Fibroblast of skin of right biceps (primary cell): ENCODE measurements at regions not wholly inside any gene's neighbourhood (a gene's known extent, or its start where the extent isn't known, plus 50 kb on each side); places are given as distances from the start of the nearest gene placed in this dataset.
A peak's percentile ranks its signal among the peaks of the same experiment; 100 is the strongest.
"Not testable (repeated sequence)": the region's sequence is repeated elsewhere in the genome, so short reads cannot be mapped to it uniquely, and the experiment has no call there.

Source experiments
- DNase-seq: peaks from one replicate; pipeline ENCODE4 v3.0.0-alpha.2; 2013

- peak; percentile 60 for DNase-seq
Measured at GRCh38 chr7:67484244-67484751, 487.7 kb downstream of the TYW1 start.

- no peak for DNase-seq
Measured at GRCh38 chr7:67486401-67486800, 489.8 kb downstream of the TYW1 start.

- DNase-seq, result no peak
Measured at GRCh38 chr7:67487316-67487715, 490.7 kb downstream of the TYW1 start.

- peak; percentile 23 for DNase-seq
Measured at GRCh38 chr7:67489881-67490280, 493.2 kb downstream of the TYW1 start.

- DNase-seq, result no peak
Measured at GRCh38 chr7:67493366-67493765, 496.7 kb downstream of the TYW1 start.

GRCh38 chr7:67496589-67496988 lies 500.0 kb downstream of the TYW1 start:
- DNase-seq, result no peak

- not testable (repeated sequence) for DNase-seq
Measured at GRCh38 chr7:67497914-67498313, 501.3 kb downstream of the TYW1 start.

GRCh38 chr7:67502929-67503328 lies 506.3 kb downstream of the TYW1 start:
- DNase-seq, result no peak

GRCh38 chr7:67505449-67505848 lies 508.8 kb downstream of the TYW1 start:
- peak; percentile 68 for DNase-seq

- DNase-seq, result no peak
Measured at GRCh38 chr7:67512481-67512880, 515.8 kb downstream of the TYW1 start.

GRCh38 chr7:67518580-67518979 lies 521.9 kb downstream of the TYW1 start:
- DNase-seq, result no peak

- DNase-seq, result no peak
Measured at GRCh38 chr7:67519171-67519570, 522.5 kb downstream of the TYW1 start.

GRCh38 chr7:67522504-67522903 lies 525.9 kb downstream of the TYW1 start:
- no peak for DNase-seq

- no peak for DNase-seq
Measured at GRCh38 chr7:67523713-67524112, 527.1 kb downstream of the TYW1 start.

- no peak for DNase-seq
Measured at GRCh38 chr7:67525588-67525987, 529.0 kb downstream of the TYW1 start.

GRCh38 chr7:67535241-67535989 lies 538.8 kb downstream of the TYW1 start:
- DNase-seq, result no peak

GRCh38 chr7:67542916-67543315 lies 546.3 kb downstream of the TYW1 start:
- DNase-seq, result no peak

- DNase-seq, result no peak
Measured at GRCh38 chr7:67547183-67547907, 550.7 kb downstream of the TYW1 start.

GRCh38 chr7:67549126-67549525 lies 552.5 kb downstream of the TYW1 start:
- DNase-seq, result no peak

- DNase-seq, result no peak
Measured at GRCh38 chr7:67550801-67551436, 554.3 kb downstream of the TYW1 start.

GRCh38 chr7:67552738-67553137 lies 556.1 kb downstream of the TYW1 start:
- DNase-seq, result no peak

- DNase-seq, result peak; percentile 2
Measured at GRCh38 chr7:67553378-67553777, 556.7 kb downstream of the TYW1 start.

- no peak for DNase-seq
Measured at GRCh38 chr7:67554986-67555385, 558.4 kb downstream of the TYW1 start.

GRCh38 chr7:67564959-67565358 lies 568.3 kb downstream of the TYW1 start:
- DNase-seq, result no peak
